ENCODE measurements at regions not wholly inside any gene's neighbourhood (a gene's known extent, or its start where the extent isn't known, plus 50 kb on each side); places are given as distances from the start of the nearest gene placed in this dataset.
"Not testable (repeated sequence)": the region's sequence is repeated elsewhere in the genome, so short reads cannot be mapped to it uniquely, and the experiment has no call there.

DNA sequence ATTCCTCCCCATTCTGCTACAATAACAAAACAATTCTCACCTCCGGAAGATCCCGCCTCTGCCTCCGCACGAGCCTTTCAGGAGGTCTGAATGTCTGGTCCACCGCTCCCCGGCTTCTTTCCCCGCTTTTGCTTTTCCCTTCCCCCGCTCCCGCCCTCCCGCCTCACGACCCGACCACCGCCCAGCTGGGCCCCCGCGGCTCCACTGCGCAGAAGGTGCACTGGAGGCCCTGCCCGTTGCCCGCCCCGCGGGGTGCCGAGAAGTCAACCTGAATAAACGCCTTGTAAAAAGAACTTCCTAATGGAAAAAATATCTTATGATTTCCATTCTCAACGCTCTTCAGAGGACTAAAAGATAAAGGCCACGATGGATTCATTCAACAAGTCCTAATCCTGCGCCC, 93.8 kb upstream of the NBPF11 start:
- DNase-seq; H3K4me1 ChIP-seq; in situ Hi-C loops (cut with MboI; ENCODE audit: low sequenced_read_pairs in 4 of 4); H3K27ac ChIP-seq; H3K27me3 ChIP-seq; H3K9me3 ChIP-seq; H3K4me3 ChIP-seq; ATAC-seq; intact Hi-C loops (cut with DNase I; ENCODE audit: low total_unique reads); H3K36me3 ChIP-seq: not testable (repeated sequence)

GRCh38 chr1:148245443-148245842, 93.4 kb upstream of the NBPF11 start:
- intact Hi-C loops (cut with DNase I; ENCODE audit: low total_unique reads); H3K9me3 ChIP-seq; in situ Hi-C loops (cut with MboI; ENCODE audit: low sequenced_read_pairs in 4 of 4); H3K4me1 ChIP-seq; DNase-seq; ATAC-seq; H3K27ac ChIP-seq; H3K36me3 ChIP-seq; H3K27me3 ChIP-seq; H3K4me3 ChIP-seq: not testable (repeated sequence)

DNA sequence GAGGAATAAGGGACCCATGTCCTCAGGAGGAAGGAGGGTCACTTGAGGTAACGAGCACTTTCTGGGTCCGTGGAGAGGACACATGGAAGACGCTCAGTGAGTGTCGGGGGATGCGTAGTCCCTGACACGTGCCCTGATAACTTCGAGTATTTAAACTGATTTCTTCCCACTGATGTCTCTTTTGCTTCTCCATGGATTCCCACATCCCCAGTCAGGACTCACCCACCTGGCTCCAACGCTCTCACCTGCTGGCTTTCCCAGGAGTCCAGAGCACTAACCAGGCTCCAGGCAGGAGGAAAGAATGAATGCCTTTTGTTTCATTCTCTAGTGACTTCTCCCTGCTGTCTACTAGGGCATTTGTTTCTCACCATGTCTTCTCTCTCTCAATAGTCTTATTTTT, 81.2 kb upstream of the NBPF11 start:
- H3K36me3 ChIP-seq; H3K27ac ChIP-seq; H3K4me3 ChIP-seq; H3K4me1 ChIP-seq; intact Hi-C loops (cut with DNase I; ENCODE audit: low total_unique reads); H3K9me3 ChIP-seq; in situ Hi-C loops (cut with MboI; ENCODE audit: low sequenced_read_pairs in 4 of 4); DNase-seq; H3K27me3 ChIP-seq; ATAC-seq: not testable (repeated sequence)

DNA sequence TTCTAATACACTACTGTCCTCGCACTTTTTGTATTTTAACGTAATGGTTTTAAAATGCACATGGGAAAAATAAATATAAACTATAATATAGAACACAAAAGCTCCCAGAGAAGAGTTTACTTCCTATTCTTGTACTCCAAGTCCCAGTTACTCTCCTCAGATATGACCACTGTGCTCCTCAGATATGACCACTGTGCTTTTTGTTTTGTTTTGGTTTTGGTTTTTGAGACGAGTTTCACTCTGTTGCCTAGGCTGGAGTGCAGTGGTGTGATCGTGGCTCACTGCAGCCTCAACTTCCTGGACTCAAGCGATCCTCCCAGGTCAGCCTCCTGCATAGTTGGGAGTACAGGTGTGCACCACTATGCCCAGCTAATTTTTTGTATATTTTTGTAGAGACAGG, 76.8 kb upstream of the NBPF11 start:
- in situ Hi-C loops (cut with MboI; ENCODE audit: low sequenced_read_pairs in 4 of 4); H3K4me3 ChIP-seq; H3K27ac ChIP-seq; H3K4me1 ChIP-seq; H3K27me3 ChIP-seq; H3K9me3 ChIP-seq; H3K36me3 ChIP-seq; ATAC-seq; intact Hi-C loops (cut with DNase I; ENCODE audit: low total_unique reads); DNase-seq: not testable (repeated sequence)

- in situ Hi-C loops (cut with MboI; ENCODE audit: low sequenced_read_pairs in 4 of 4); intact Hi-C loops (cut with DNase I; ENCODE audit: low total_unique reads); ATAC-seq; H3K27me3 ChIP-seq; H3K27ac ChIP-seq; H3K4me3 ChIP-seq; H3K9me3 ChIP-seq; DNase-seq; H3K36me3 ChIP-seq; H3K4me1 ChIP-seq: not testable (repeated sequence)
These were observed 70.5 kb upstream of the NBPF11 start for GRCh38 chr1:148222399-148223159.

DNA sequence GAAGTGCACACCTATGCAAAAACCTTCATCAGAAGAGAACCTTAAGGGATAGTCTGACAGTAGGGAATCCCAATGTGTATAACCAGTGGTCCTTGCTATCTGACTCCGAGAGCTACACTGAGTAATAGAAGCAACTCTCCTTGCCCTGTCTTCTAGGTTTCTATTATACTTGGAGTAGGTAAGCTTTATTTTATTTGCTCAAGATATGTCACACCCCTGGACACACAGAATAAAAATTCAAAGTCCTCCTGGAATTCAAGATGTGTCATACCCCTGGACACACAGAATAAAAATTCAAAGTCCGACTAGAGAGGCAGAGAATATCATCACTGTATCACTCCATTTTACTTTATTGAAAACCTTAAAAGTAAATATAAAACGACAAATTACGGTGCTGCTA, 69.5 kb upstream of the NBPF11 start:
- ATAC-seq; DNase-seq; H3K27me3 ChIP-seq; H3K27ac ChIP-seq; H3K9me3 ChIP-seq; H3K4me3 ChIP-seq; H3K4me1 ChIP-seq; H3K36me3 ChIP-seq; in situ Hi-C loops (cut with MboI; ENCODE audit: low sequenced_read_pairs in 4 of 4); intact Hi-C loops (cut with DNase I; ENCODE audit: low total_unique reads): not testable (repeated sequence)

DNA sequence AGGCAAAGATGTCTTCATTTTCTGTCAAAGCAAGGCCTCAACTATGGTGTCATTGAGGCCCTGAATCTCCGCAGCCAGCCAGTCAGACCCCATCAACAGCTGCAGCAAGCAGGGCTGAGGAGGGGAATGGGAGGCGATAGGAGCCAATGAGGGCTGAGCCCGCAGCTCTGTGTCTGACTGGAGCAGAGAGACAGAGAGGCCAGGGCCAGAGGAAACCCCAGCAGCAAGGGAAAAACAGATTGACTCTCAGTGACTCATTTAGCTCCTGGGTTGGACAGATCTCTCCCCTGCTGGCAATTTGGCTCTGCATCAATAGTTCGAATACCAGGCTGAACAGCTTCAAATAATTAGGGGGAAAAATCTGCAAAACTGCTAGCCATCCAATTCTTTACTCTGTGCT, 67.1 kb upstream of the NBPF11 start:
- H3K4me3 ChIP-seq; H3K36me3 ChIP-seq; ATAC-seq; H3K4me1 ChIP-seq; H3K9me3 ChIP-seq; H3K27me3 ChIP-seq; in situ Hi-C loops (cut with MboI; ENCODE audit: low sequenced_read_pairs in 4 of 4); intact Hi-C loops (cut with DNase I; ENCODE audit: low total_unique reads); DNase-seq; H3K27ac ChIP-seq: not testable (repeated sequence)

GRCh38 chr1:148211191-148211590, 59.1 kb upstream of the NBPF11 start:
- H3K27ac ChIP-seq; H3K4me1 ChIP-seq; DNase-seq; H3K36me3 ChIP-seq; H3K9me3 ChIP-seq; in situ Hi-C loops (cut with MboI; ENCODE audit: low sequenced_read_pairs in 4 of 4); H3K27me3 ChIP-seq; ATAC-seq; H3K4me3 ChIP-seq; intact Hi-C loops (cut with DNase I; ENCODE audit: low total_unique reads): not testable (repeated sequence)

GRCh38 chr1:148210624-148211023, 58.5 kb upstream of the NBPF11 start:
- intact Hi-C loops (cut with DNase I; ENCODE audit: low total_unique reads); in situ Hi-C loops (cut with MboI; ENCODE audit: low sequenced_read_pairs in 4 of 4); H3K4me1 ChIP-seq; H3K27ac ChIP-seq; H3K9me3 ChIP-seq; ATAC-seq; H3K4me3 ChIP-seq; H3K36me3 ChIP-seq; H3K27me3 ChIP-seq; DNase-seq: not testable (repeated sequence)

GRCh38 chr1:148210166-148210565, 58.1 kb upstream of the NBPF11 start:
- H3K9me3 ChIP-seq; DNase-seq; H3K36me3 ChIP-seq; ATAC-seq; H3K4me1 ChIP-seq; H3K27ac ChIP-seq; H3K4me3 ChIP-seq; intact Hi-C loops (cut with DNase I; ENCODE audit: low total_unique reads); in situ Hi-C loops (cut with MboI; ENCODE audit: low sequenced_read_pairs in 4 of 4); H3K27me3 ChIP-seq: not testable (repeated sequence)

GRCh38 chr1:148202013-148202412, 49.9 kb upstream of the NBPF11 start:
- H3K27me3 ChIP-seq; H3K36me3 ChIP-seq; DNase-seq; H3K9me3 ChIP-seq; intact Hi-C loops (cut with DNase I; ENCODE audit: low total_unique reads); H3K4me1 ChIP-seq; ATAC-seq; H3K27ac ChIP-seq; in situ Hi-C loops (cut with MboI; ENCODE audit: low sequenced_read_pairs in 4 of 4); H3K4me3 ChIP-seq: not testable (repeated sequence)
